ENCODE measurements at regions not wholly inside any gene's neighbourhood (a gene's known extent, or its start where the extent isn't known, plus 50 kb on each side); places are given as distances from the start of the nearest gene placed in this dataset.
A peak's percentile ranks its signal among the peaks of the same experiment; 100 is the strongest.

DNA sequence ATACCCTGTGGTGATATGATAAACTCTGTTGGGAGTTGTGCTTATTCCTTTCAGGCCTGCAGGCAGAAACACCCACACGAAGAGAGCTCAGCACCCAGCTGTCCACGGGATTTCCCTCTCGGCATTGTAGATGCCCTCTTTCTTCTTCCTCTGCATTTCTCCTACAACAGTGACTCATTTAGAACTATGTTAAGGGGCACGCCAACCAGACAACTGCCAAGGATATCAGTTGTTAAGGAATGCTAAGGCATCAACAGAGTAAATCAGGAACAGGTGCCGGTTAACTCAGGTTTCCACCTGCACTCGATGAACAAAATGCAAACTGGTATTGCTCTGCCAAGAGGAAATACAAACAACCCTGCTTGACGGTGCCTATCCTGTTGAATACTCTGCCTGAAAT, 270.0 kb upstream of the PEX5L start:
- Histone ChIP-seq H3K4me1 (ENCODE audit: control insufficient read depth, insufficient read depth, low read length, unreplicated experiment) (peaks cover 14% of the 10 kb centered on the region), H3K36me3 (ENCODE audit: insufficient read depth, low read length) (no peaks in the 10 kb centered on the region), H2AFZ (ENCODE audit: low read length, unreplicated experiment) (peak overlapping the region; percentile 9), H3K79me2 (ENCODE audit: control insufficient read depth, insufficient read depth, low read length, unreplicated experiment) (no peaks in the 10 kb centered on the region), H3K4me3 (ENCODE audit: low read depth, low read length) (peak overlapping the region; percentile 23; the same call in 1 of the 2 replicates), H3K27ac (ENCODE audit: low read depth, low read length) (no peak overlapping the region), H3K27me3 (ENCODE audit: insufficient read depth, low read length) (no peaks in the 10 kb centered on the region)

DNA sequence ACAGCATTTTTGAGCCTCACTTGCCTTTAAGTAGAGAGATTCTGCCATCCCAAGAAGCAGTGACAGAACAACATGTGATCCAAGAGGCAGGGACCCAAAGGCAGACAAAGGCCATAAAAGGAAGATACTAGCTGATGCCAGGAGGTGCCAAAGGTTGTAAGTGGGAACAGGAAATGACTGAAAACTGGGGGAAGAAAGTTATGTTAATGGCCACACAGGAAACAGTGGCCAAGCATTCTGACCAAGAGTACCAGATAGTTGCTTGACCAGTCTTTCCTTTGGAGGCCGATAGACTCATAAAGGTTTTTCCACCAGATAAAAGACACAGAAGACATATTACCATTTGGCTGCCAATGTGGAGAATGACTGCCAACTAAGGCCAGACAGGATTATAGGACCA, 274.5 kb upstream of the PEX5L start:
- H2AFZ ChIP-seq (ENCODE audit: low read length, unreplicated experiment) = peak overlapping the region; percentile 23
- H3K27me3 ChIP-seq (ENCODE audit: insufficient read depth, low read length) = no peaks in the 10 kb centered on the region
- peaks cover 10% of the 10 kb centered on the region for H3K4me1 ChIP-seq (ENCODE audit: control insufficient read depth, insufficient read depth, low read length, unreplicated experiment)
- no peaks in the 10 kb centered on the region for H3K36me3 ChIP-seq (ENCODE audit: insufficient read depth, low read length)
- no peaks in the 10 kb centered on the region for H3K79me2 ChIP-seq (ENCODE audit: control insufficient read depth, insufficient read depth, low read length, unreplicated experiment)
- no peak overlapping the region for H3K27ac ChIP-seq (ENCODE audit: low read depth, low read length)
- no peak overlapping the region for H3K4me3 ChIP-seq (ENCODE audit: low read depth, low read length)

DNA sequence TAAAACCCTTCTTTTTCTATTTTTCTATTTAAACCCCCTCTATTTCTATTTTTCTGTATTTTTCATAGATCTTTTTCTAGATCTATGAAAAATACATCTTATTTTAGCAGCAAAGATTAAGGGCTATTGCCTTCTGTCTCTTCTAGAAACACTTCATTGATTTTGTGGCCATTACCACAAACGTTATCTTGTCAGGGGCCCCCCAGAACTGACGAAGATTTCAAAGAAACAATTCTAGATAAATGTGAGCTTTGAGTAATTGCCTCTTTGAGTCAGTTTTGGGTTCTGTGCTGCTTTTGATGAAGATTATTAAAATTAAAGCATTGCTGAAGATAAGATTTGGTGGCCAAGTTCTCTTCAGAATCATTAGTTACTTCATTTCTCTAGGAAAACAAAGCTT, 279.6 kb upstream of the PEX5L start:
- no peaks in the 10 kb centered on the region for H3K27me3 ChIP-seq (ENCODE audit: insufficient read depth, low read length)
- no peak overlapping the region for H2AFZ ChIP-seq (ENCODE audit: low read length, unreplicated experiment)
- peaks cover 18% of the 10 kb centered on the region for H3K4me1 ChIP-seq (ENCODE audit: control insufficient read depth, insufficient read depth, low read length, unreplicated experiment)
- no peaks in the 10 kb centered on the region for H3K36me3 ChIP-seq (ENCODE audit: insufficient read depth, low read length)
- no peaks in the 10 kb centered on the region for H3K79me2 ChIP-seq (ENCODE audit: control insufficient read depth, insufficient read depth, low read length, unreplicated experiment)
- no peak overlapping the region for H3K4me3 ChIP-seq (ENCODE audit: low read depth, low read length)
- no peak overlapping the region for H3K27ac ChIP-seq (ENCODE audit: low read depth, low read length)

DNA sequence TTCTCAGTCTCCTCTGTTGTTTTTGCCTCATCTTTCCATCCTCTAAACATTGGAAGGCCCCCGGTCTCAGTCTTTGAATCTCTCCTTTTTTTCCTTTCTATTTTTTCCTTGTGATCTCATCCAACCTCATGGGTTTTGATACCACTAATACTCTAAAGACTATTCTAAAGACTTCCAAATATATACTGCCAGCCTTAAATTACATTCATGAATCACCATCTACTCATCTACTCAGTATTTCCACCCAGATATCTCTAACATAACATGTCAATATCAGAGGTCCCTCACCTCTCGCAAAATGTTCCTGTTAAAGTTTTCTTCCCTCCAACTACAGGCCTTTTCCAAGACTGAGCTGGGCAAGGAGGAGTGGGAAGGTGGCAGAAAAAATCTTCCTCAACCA, 282.5 kb upstream of the TTC14 start:
- Histone ChIP-seq H3K27me3 (ENCODE audit: insufficient read depth, low read length) (no peaks in the 10 kb centered on the region), H2AFZ (ENCODE audit: low read length, unreplicated experiment) (peak overlapping the region; percentile 42), H3K79me2 (ENCODE audit: control insufficient read depth, insufficient read depth, low read length, unreplicated experiment) (no peaks in the 10 kb centered on the region), H3K36me3 (ENCODE audit: insufficient read depth, low read length) (no peaks in the 10 kb centered on the region), H3K4me3 (ENCODE audit: low read depth, low read length) (no peak overlapping the region), H3K4me1 (ENCODE audit: control insufficient read depth, insufficient read depth, low read length, unreplicated experiment) (peaks cover 18% of the 10 kb centered on the region), H3K27ac (ENCODE audit: low read depth, low read length) (no peak overlapping the region)

DNA sequence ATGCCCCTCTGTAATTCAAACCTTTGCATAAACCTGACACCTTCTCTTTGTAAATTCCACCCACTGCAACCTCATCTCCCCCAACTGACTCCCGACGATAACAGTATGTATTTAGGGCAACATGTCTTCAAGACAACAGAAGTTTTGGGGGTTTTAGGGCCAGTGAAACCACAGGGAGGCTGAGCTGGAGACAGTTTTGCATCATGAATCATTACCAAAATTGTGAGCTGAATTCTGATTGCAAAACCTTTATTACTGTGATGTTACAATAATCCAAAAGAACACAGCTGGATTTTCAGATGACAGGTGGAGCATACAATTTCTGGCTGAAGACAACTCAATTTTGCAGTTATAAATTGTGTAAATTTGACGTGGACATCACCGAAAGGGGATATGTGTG, 281.3 kb upstream of the TTC14 start:
- Histone ChIP-seq H3K36me3 (ENCODE audit: insufficient read depth, low read length) (no peaks in the 10 kb centered on the region), H3K79me2 (ENCODE audit: control insufficient read depth, insufficient read depth, low read length, unreplicated experiment) (no peaks in the 10 kb centered on the region), H2AFZ (ENCODE audit: low read length, unreplicated experiment) (no peak overlapping the region), H3K27ac (ENCODE audit: low read depth, low read length) (no peak overlapping the region), H3K4me1 (ENCODE audit: control insufficient read depth, insufficient read depth, low read length, unreplicated experiment) (peaks cover 18% of the 10 kb centered on the region), H3K27me3 (ENCODE audit: insufficient read depth, low read length) (no peaks in the 10 kb centered on the region), H3K4me3 (ENCODE audit: low read depth, low read length) (no peak overlapping the region)

DNA sequence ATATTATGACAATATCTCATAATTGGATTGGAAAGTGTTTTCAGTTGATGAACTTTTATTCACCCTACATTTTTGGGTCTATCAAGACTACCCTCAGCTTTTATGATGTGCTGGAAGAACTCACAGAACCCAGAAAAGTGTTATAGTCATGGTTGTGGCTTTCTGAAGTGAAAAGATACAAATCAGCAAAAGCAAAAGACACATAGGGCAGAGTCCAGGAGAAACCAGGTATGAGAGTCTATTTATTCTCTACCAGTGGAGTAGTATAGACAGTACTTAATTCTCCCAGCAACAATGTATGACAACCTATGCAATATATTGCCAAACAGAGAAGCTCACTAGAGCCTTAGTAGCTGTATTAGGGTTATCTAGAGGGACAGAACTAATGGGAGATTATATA, 280.4 kb upstream of the TTC14 start:
- Histone ChIP-seq H3K36me3 (ENCODE audit: insufficient read depth, low read length) (no peaks in the 10 kb centered on the region), H3K27ac (ENCODE audit: low read depth, low read length) (no peak overlapping the region), H3K27me3 (ENCODE audit: insufficient read depth, low read length) (no peaks in the 10 kb centered on the region), H2AFZ (ENCODE audit: low read length, unreplicated experiment) (no peak overlapping the region), H3K4me3 (ENCODE audit: low read depth, low read length) (no peak overlapping the region), H3K79me2 (ENCODE audit: control insufficient read depth, insufficient read depth, low read length, unreplicated experiment) (no peaks in the 10 kb centered on the region), H3K4me1 (ENCODE audit: control insufficient read depth, insufficient read depth, low read length, unreplicated experiment) (peaks cover 18% of the 10 kb centered on the region)

DNA sequence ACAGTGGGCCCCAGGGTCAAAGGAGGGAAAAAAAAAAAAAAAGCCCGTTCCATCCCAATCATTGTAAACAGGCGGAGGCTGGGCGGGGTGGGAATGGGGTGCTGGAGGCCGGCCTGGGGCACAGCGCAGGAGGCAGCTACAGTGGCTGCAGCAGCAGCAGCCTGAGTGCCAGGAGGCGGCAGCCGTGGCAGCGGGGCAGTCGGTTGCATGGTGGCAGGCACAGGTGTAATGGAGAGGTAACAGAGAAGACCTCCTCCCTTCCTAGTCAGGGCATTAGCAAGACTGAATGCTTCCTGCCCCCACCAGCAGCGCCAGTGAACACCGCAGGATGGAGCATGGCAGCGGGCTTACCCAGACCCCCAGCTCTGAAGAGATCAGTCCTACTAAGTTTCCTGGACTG, 279.1 kb upstream of the TTC14 start:
- Histone ChIP-seq H3K27ac (ENCODE audit: low read depth, low read length) (no peak overlapping the region), H3K4me1 (ENCODE audit: control insufficient read depth, insufficient read depth, low read length, unreplicated experiment) (peaks cover 18% of the 10 kb centered on the region), H3K36me3 (ENCODE audit: insufficient read depth, low read length) (no peaks in the 10 kb centered on the region), H3K4me3 (ENCODE audit: low read depth, low read length) (no peak overlapping the region), H2AFZ (ENCODE audit: low read length, unreplicated experiment) (no peak overlapping the region), H3K79me2 (ENCODE audit: control insufficient read depth, insufficient read depth, low read length, unreplicated experiment) (no peaks in the 10 kb centered on the region), H3K27me3 (ENCODE audit: insufficient read depth, low read length) (no peaks in the 10 kb centered on the region)

DNA sequence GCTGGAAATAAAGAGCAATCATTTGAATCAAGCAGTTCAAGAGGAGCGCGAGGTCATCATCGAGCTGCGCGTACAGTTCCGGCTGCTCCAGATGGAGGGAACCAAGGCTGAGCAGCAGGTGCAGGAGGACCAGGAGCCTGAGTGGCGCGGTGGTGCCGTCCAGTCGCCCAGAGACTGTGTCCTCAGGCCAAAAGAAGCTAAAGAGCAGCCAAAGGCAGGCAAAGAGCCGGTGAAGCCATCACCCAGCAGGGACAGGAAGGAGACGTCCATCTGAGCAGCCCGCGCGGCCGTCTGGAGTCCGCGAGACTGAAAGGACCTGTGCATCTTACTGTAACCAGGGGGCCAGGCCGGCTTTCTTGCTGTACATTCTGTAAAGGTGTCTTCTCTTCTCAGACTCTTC, 277.2 kb upstream of the TTC14 start:
- no peaks in the 10 kb centered on the region for H3K79me2 ChIP-seq (ENCODE audit: control insufficient read depth, insufficient read depth, low read length, unreplicated experiment)
- H2AFZ ChIP-seq (ENCODE audit: low read length, unreplicated experiment) = no peak overlapping the region
- no peaks in the 10 kb centered on the region for H3K36me3 ChIP-seq (ENCODE audit: insufficient read depth, low read length)
- no peaks in the 10 kb centered on the region for H3K27me3 ChIP-seq (ENCODE audit: insufficient read depth, low read length)
- H3K27ac ChIP-seq (ENCODE audit: low read depth, low read length) = no peak overlapping the region
- H3K4me1 ChIP-seq (ENCODE audit: control insufficient read depth, insufficient read depth, low read length, unreplicated experiment) = peaks cover 10% of the 10 kb centered on the region
- H3K4me3 ChIP-seq (ENCODE audit: low read depth, low read length) = no peak overlapping the region

DNA sequence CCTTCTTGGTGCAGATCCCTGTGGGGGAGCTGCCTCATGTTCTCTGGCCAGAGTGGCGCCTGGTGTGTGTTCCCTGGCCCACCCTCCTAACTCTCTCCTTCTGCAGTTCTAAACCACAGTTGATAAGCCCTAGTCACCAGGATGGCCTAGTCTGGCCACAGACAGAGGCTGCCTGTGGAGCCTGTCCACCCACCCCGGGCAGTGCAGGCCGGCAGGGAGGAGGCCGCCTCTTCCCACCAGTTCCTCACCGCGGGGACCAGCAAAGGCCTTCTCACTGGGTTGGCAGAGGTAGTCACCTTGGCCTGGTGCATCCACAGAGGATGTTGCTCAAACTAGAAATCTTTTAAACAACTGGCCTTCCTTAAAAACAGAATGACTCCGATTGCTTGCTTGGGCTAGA, 276.4 kb upstream of the TTC14 start:
- H3K36me3 ChIP-seq (ENCODE audit: insufficient read depth, low read length) = no peaks in the 10 kb centered on the region
- H3K27ac ChIP-seq (ENCODE audit: low read depth, low read length) = no peak overlapping the region
- no peaks in the 10 kb centered on the region for H3K79me2 ChIP-seq (ENCODE audit: control insufficient read depth, insufficient read depth, low read length, unreplicated experiment)
- peaks cover 3% of the 10 kb centered on the region for H3K4me1 ChIP-seq (ENCODE audit: control insufficient read depth, insufficient read depth, low read length, unreplicated experiment)
- H3K4me3 ChIP-seq (ENCODE audit: low read depth, low read length) = no peak overlapping the region
- H3K27me3 ChIP-seq (ENCODE audit: insufficient read depth, low read length) = no peaks in the 10 kb centered on the region
- H2AFZ ChIP-seq (ENCODE audit: low read length, unreplicated experiment) = no peak overlapping the region

DNA sequence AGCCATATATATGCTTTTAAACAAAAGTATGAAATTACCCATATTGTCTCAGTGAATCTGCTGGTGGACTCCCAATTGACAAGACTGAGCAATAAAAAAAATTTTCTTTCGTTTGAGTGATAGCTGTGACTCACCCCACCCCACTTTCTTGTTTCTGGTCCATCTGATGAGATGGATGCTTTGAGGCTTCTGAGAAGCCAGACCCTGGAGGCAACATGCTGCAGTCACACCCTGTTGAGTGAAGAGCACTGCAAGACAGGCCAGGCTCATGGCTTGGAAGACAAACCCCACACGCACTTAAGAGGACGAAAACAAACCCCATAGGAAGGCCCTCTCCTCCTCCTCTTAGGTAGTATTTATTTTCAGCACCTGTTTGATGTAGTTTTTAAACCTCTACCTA, 276.0 kb upstream of the TTC14 start:
- Histone ChIP-seq H3K79me2 (ENCODE audit: control insufficient read depth, insufficient read depth, low read length, unreplicated experiment) (no peaks in the 10 kb centered on the region), H3K36me3 (ENCODE audit: insufficient read depth, low read length) (no peaks in the 10 kb centered on the region), H3K4me1 (ENCODE audit: control insufficient read depth, insufficient read depth, low read length, unreplicated experiment) (no peaks in the 10 kb centered on the region), H3K27ac (ENCODE audit: low read depth, low read length) (no peak overlapping the region), H3K4me3 (ENCODE audit: low read depth, low read length) (no peak overlapping the region), H3K27me3 (ENCODE audit: insufficient read depth, low read length) (no peaks in the 10 kb centered on the region), H2AFZ (ENCODE audit: low read length, unreplicated experiment) (no peak overlapping the region)

DNA sequence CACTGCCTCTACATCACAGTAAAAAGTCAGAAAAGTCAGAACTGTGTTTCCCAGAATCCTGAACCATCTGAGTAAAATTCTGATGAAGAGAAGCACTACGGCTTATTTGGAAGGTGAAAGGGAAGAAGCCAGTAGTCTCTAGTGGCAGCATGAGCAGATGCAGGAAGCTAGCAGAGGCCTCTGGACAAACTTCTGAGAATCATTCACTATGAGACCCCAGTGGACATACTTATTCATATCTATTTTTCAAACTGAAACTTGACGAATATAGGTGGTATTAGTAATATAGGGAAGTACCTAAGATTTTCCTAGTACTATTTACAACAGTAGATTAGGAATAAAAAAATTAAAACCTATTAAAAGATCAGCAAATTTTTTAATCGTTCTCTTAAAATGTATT, 272.8 kb upstream of the TTC14 start:
- no peak overlapping the region for H2AFZ ChIP-seq (ENCODE audit: low read length, unreplicated experiment)
- H3K4me3 ChIP-seq (ENCODE audit: low read depth, low read length) = no peak overlapping the region
- no peaks in the 10 kb centered on the region for H3K4me1 ChIP-seq (ENCODE audit: control insufficient read depth, insufficient read depth, low read length, unreplicated experiment)
- H3K36me3 ChIP-seq (ENCODE audit: insufficient read depth, low read length) = no peaks in the 10 kb centered on the region
- no peak overlapping the region for H3K27ac ChIP-seq (ENCODE audit: low read depth, low read length)
- no peaks in the 10 kb centered on the region for H3K79me2 ChIP-seq (ENCODE audit: control insufficient read depth, insufficient read depth, low read length, unreplicated experiment)
- no peaks in the 10 kb centered on the region for H3K27me3 ChIP-seq (ENCODE audit: insufficient read depth, low read length)

DNA sequence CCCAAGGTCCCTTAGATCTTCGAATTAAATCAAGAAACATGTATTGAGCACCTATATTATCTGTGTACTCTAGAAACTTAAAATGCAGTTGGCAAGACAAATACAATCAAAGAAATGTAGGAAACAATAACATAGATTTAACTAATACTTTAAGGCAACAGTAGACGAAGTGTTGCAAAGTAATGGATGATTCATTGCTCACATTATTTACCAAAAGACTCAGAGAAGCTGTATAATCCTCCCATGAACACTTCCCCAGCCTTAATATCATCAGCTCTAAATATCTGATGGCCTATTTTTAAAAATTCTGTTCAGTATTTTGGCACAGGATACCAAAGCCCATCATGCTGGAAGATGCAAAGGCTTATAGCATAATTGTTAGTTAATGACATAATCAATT, 272.1 kb upstream of the TTC14 start:
- Histone ChIP-seq H3K79me2 (ENCODE audit: control insufficient read depth, insufficient read depth, low read length, unreplicated experiment) (no peaks in the 10 kb centered on the region), H3K27me3 (ENCODE audit: insufficient read depth, low read length) (no peaks in the 10 kb centered on the region), H2AFZ (ENCODE audit: low read length, unreplicated experiment) (no peak overlapping the region), H3K4me3 (ENCODE audit: low read depth, low read length) (no peak overlapping the region), H3K27ac (ENCODE audit: low read depth, low read length) (no peak overlapping the region), H3K4me1 (ENCODE audit: control insufficient read depth, insufficient read depth, low read length, unreplicated experiment) (no peaks in the 10 kb centered on the region), H3K36me3 (ENCODE audit: insufficient read depth, low read length) (no peaks in the 10 kb centered on the region)

Data from ACC112 (cell line).